ENCODE measurements at regions not wholly inside any gene's neighbourhood (a gene's known extent, or its start where the extent isn't known, plus 50 kb on each side); places are given as distances from the start of the nearest gene placed in this dataset.

GRCh38 chr2:199696048-199696447 lies 154.9 kb downstream of the FTCDNL1 start:
- no peak overlapping the region for H3K4me3 Mint-ChIP-seq
- no peaks in the 10 kb centered on the region for H3K9me3 Mint-ChIP-seq
- intact Hi-C loops (cut with micrococcal nuclease) = no loop called here
- peaks cover 4% of the 10 kb centered on the region for H3K27me3 Mint-ChIP-seq
- no peaks in the 10 kb centered on the region for H3K4me1 Mint-ChIP-seq
- ChIA-PET POLR2A (no interaction called here), CTCF (no interaction called here)
- TF ChIP-seq CTCF (IDR thresholded peaks at IDR 0.05) = no peak
- no peaks in the 10 kb centered on the region for H3K36me3 Mint-ChIP-seq (ENCODE audit: low read depth)
- ATAC-seq (ENCODE audit: low read depth) = no peak
- no peak overlapping the region for H3K27ac Mint-ChIP-seq
- DNase-seq = no peak

DNA sequence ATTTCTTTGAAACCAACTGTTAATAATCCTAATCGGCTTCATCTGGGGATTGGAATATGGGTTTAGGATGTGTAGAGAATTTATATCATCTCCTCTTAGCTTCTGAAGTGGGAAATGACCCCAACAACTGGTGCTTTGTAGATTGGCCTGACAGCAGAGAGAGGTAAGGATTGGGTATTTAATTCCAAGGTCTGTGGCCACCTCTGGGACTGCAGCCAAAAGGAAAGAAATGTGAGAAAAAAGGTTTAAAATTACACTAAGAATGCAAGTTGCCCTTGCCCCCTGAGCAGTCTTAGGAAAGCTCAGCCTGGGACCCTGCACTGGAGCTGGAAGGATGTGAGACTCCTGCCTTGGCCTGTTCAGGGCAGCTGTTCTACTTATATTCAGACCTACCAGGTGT lies 157.1 kb downstream of the FTCDNL1 start:
- ChIA-PET POLR2A (no interaction called here), CTCF (no interaction called here)
- Mint-ChIP-seq H3K4me1 (no peaks in the 10 kb centered on the region), H3K36me3 (ENCODE audit: low read depth) (no peaks in the 10 kb centered on the region), H3K27ac (no peak overlapping the region), H3K9me3 (no peaks in the 10 kb centered on the region), H3K27me3 (peaks cover 4% of the 10 kb centered on the region), H3K4me3 (no peak overlapping the region)
- intact Hi-C loops (cut with micrococcal nuclease) = no loop called here
- no peak for DNase-seq
- no peak for ATAC-seq (ENCODE audit: low read depth)
- TF ChIP-seq CTCF (IDR thresholded peaks at IDR 0.05) = no peak

GRCh38 chr2:199692489-199692888 lies 158.5 kb downstream of the FTCDNL1 start:
- Mint-ChIP-seq H3K4me1 (no peaks in the 10 kb centered on the region), H3K36me3 (ENCODE audit: low read depth) (no peaks in the 10 kb centered on the region), H3K4me3 (no peak overlapping the region), H3K27ac (no peak overlapping the region), H3K9me3 (no peaks in the 10 kb centered on the region), H3K27me3 (peaks cover 2% of the 10 kb centered on the region)
- CTCF ChIA-PET = no interaction called here
- no peak for TF ChIP-seq CTCF (IDR thresholded peaks at IDR 0.05)
- DNase-seq (no peak), ATAC-seq (ENCODE audit: low read depth) (no peak)
- POLR2A ChIA-PET = no interaction called here
- intact Hi-C loops (cut with micrococcal nuclease) = no loop called here

GRCh38 chr2:199690225-199690624 lies 160.8 kb downstream of the FTCDNL1 start:
- ChIA-PET CTCF (no interaction called here), POLR2A (no interaction called here)
- Mint-ChIP-seq H3K27me3 (no peaks in the 10 kb centered on the region), H3K9me3 (no peaks in the 10 kb centered on the region), H3K36me3 (ENCODE audit: low read depth) (no peaks in the 10 kb centered on the region), H3K4me3 (no peak overlapping the region), H3K4me1 (no peaks in the 10 kb centered on the region), H3K27ac (no peak overlapping the region)
- no peak for DNase-seq
- intact Hi-C loops (cut with micrococcal nuclease) = no loop called here
- TF ChIP-seq CTCF (IDR thresholded peaks at IDR 0.05) = no peak
- ATAC-seq (ENCODE audit: low read depth) = no peak

DNA sequence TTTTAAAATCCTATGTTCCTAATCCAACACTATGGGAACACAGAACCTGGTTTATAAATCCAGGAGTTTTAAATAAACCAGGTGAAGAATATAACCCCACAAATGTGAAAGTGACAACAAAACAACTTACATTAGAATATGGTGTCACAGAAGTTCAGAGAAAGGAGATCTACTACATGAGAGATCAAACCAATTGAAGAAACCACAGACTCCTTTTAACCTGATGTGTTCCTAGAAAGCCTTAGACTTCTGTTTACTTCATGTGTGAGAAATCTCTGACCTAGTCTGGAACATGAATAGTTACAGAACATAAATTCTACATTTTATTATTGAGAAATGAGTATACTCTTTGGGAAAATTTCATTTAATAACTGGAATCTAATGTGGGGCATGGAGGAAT lies 165.3 kb downstream of the FTCDNL1 start:
- Mint-ChIP-seq H3K4me3 (no peak overlapping the region), H3K27me3 (peaks cover 9% of the 10 kb centered on the region), H3K4me1 (no peaks in the 10 kb centered on the region), H3K27ac (no peak overlapping the region), H3K36me3 (ENCODE audit: low read depth) (no peaks in the 10 kb centered on the region), H3K9me3 (no peaks in the 10 kb centered on the region)
- intact Hi-C loops (cut with micrococcal nuclease) = no loop called here
- CTCF ChIA-PET = no interaction called here
- ATAC-seq (ENCODE audit: low read depth) (no peak), DNase-seq (no peak)
- POLR2A ChIA-PET = no interaction called here
- no peak for TF ChIP-seq CTCF (IDR thresholded peaks at IDR 0.05)

All from activated B cell treated with CpG ODN at 0.5 μM for 24 hours (primary cell).